Right lobe of liver (tissue), 4 donors: ENCODE measurements at regions not wholly inside any gene's neighbourhood (a gene's known extent, or its start where the extent isn't known, plus 50 kb on each side); places are given as distances from the start of the nearest gene placed in this dataset.

ENCODE experiments used
- CTCF ChIP-seq, 4 donors: fragments of 200-600 bp in 3 of 4; fragments of 450-650 bp in 1 of 4; IDR thresholded peaks; one replicate each; pipeline versions ENCODE4 v1.5.1 to v1.8.0; 2016 to 2022; ENCODE audit warnings: antibody characterized with exemption in 4 of 4, mild to moderate bottlenecking in 2 of 4
- POLR2A ChIP-seq: fragments of 450-650 bp; IDR thresholded peaks from one replicate; pipeline ENCODE4 v1.6.1; 2017; ENCODE audit warnings: antibody characterized with exemption, mild to moderate bottlenecking
- donor health status: DM: no; HTN: no; CAD: no.
- donor health status: DM: no; HTN: no; CAD: no.
- donor health status: DM: no; HTN: yes; CAD: no.

GRCh38 chr15:47475336-47475735 lies 242.0 kb upstream of the SEMA6D start:
- TF ChIP-seq POLR2A (no peak), CTCF (IDR thresholded peaks at IDR 0.05) (no peak)
